Neural progenitor cell (in vitro differentiated cells): ENCODE measurements at regions not wholly inside any gene's neighbourhood (a gene's known extent, or its start where the extent isn't known, plus 50 kb on each side); places are given as distances from the start of the nearest gene placed in this dataset.

Source experiments
- CTCF ChIP-seq: fragments of 200-600 bp; sonication (generic); IDR thresholded peaks from 2 replicates; pipeline ENCODE4 v1.5.1; 2017; ENCODE audit warnings: antibody characterized with exemption, mild to moderate bottlenecking
- EZH2 ChIP-seq: fragments of 200-600 bp; sonication (generic); IDR thresholded peaks from 2 replicates; pipeline ENCODE4 v1.6.1; 2017; ENCODE audit warnings: antibody characterized with exemption, mild to moderate bottlenecking, moderate library complexity

DNA sequence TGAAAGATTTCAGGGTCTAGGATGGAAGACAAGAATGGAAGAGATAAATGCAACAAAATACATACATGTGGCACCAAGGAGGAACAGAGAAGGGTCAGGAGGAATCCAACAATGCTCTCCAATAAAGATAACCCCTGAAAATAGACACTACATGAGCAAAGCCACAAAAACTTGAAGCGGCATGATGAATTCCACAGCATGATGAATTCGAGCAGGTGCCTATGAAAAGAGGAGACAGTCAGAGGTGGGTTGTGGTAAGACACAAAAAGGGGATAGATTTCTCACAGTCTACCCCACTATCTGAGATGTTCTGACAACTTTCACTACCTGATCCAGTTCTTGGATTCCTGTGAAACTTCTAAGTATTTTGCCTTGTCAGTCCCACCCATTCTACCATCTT, 81.5 kb upstream of the PAPPA start:
- TF ChIP-seq CTCF, result no peak
- no peak for TF ChIP-seq EZH2
